Endothelial cell of umbilical vein (primary cell): ENCODE measurements at regions not wholly inside any gene's neighbourhood (a gene's known extent, or its start where the extent isn't known, plus 50 kb on each side); places are given as distances from the start of the nearest gene placed in this dataset.

Experiments used
- BruUV-seq: library from RNA; stranded (reverse); fragments of 400-500 nt; replicated peaks from 2 replicates; lab custom pipeline; 2021; lab: Mats Ljungman, UMichigan
- CTCF ChIA-PET: fragments of 300-600, 350-600 bp; sonication (Branson Sonifier 250); formaldehyde crosslinking; loops from one replicate; lab custom pipeline; 2021; ENCODE audit warnings: antibody characterized with exemption, inconsistent platforms; lab: Charles Lee
- POLR2A ChIA-PET: fragments of 300-600, 350-600 bp; sonication (Branson Sonifier 250); formaldehyde crosslinking; loops from one replicate; lab custom pipeline; 2021; ENCODE audit warnings: antibody characterized with exemption, inconsistent platforms; lab: Charles Lee
- DNase-seq: peaks from one replicate; pipeline ENCODE4 v3.0.0-alpha.2; 2011; ENCODE audit warnings: low read depth, low spot score
- FAIRE-seq: peaks from 2 replicates; lab custom pipeline; 2011; peaks lifted over from hg19 to GRCh38; lab: Jason Lieb, UNC
- H2AFZ ChIP-seq: 2 replicates; pipeline ENCODE4 v1.6.0; 2012; ENCODE audit warnings: low read depth, low read length, control low read depth, inconsistent platforms
- H3K27ac ChIP-seq: 2 replicates; pipeline ENCODE4 v1.5.1; 2011; ENCODE audit warnings: low read depth, mild to moderate bottlenecking, control low read depth, low read length, moderate library complexity; ENCODE audit not compliant: insufficient read depth
- H3K27me3 ChIP-seq, 2 experiments: 2 replicates each; pipeline versions ENCODE4 v1.6.0 to v1.6.1; 2011; ENCODE audit warnings: low read length in 2 of 2, mixed read lengths in 1 of 2; ENCODE audit not compliant: control insufficient read depth in 2 of 2, insufficient read depth in 2 of 2
- H3K36me3 ChIP-seq, 2 experiments: 2 replicates in 1 of 2; 3 replicates in 1 of 2; pipeline ENCODE4 v1.5.1; 2011; ENCODE audit warnings: low read length in 2 of 2, mild to moderate bottlenecking in 1 of 2, moderate library complexity in 1 of 2; ENCODE audit not compliant: control insufficient read depth in 2 of 2, insufficient read depth in 2 of 2; ENCODE audit errors: extremely low read depth in 1 of 2
- H3K4me1 ChIP-seq: 3 replicates; pipeline ENCODE4 v1.5.1; 2011; ENCODE audit warnings: mild to moderate bottlenecking, low read length; ENCODE audit not compliant: control insufficient read depth, insufficient read depth; ENCODE audit errors: extremely low read depth
- H3K4me2 ChIP-seq: 2 replicates; pipeline ENCODE4 v1.6.1; 2011; ENCODE audit warnings: low read length, control low read depth, mixed read lengths; ENCODE audit not compliant: insufficient read depth
- H3K4me3 ChIP-seq, 3 experiments: fragments of 200-600 bp in 1 of 3; sonication (generic), shearing (Covaris generic) in 1 of 3; replicated peaks in 1 of 3; 2 replicates each; pipeline ENCODE4 v1.5.1; 2011 to 2016; ENCODE audit warnings: control low read depth in 3 of 3, low read length in 3 of 3, mild to moderate bottlenecking in 2 of 3, inconsistent platforms in 1 of 3, low read depth in 1 of 3, moderate library complexity in 1 of 3; ENCODE audit not compliant: insufficient read depth in 1 of 3
- H3K79me2 ChIP-seq: 2 replicates; pipeline ENCODE4 v1.6.0; 2012; ENCODE audit warnings: low read length, inconsistent platforms; ENCODE audit not compliant: control insufficient read depth, insufficient read depth
- H3K9ac ChIP-seq: replicated peaks from 2 replicates; pipeline ENCODE3; 2011; ENCODE audit warnings: low read length, control low read depth; ENCODE audit not compliant: insufficient read depth; ENCODE audit errors: extremely low read depth
- H3K9me1 ChIP-seq: replicated peaks from 3 replicates; pipeline ENCODE4 v1.6.0; 2011; ENCODE audit warnings: mild to moderate bottlenecking, low read length; ENCODE audit not compliant: control insufficient read depth, insufficient read depth; ENCODE audit errors: extremely low read depth
- H3K9me3 ChIP-seq: replicated peaks from 2 replicates; pipeline ENCODE4 v1.5.1; 2012; ENCODE audit warnings: low read length, inconsistent platforms; ENCODE audit not compliant: control insufficient read depth, insufficient read depth
- H4K20me1 ChIP-seq: replicated peaks from 2 replicates; pipeline ENCODE3; 2011; ENCODE audit warnings: mild to moderate bottlenecking, low read length; ENCODE audit not compliant: control insufficient read depth, insufficient read depth; ENCODE audit errors: extremely low read depth
- CTCF ChIP-seq, 2 donors: IDR thresholded peaks; 1 replicate in 1 of 2; 2 replicates in 1 of 2; pipeline ENCODE4 v1.5.1; 2011; ENCODE audit warnings: low read length in 2 of 2, mild to moderate bottlenecking in 2 of 2, moderate library complexity in 2 of 2, control low read depth in 1 of 2, inconsistent platforms in 1 of 2, low read depth in 1 of 2; ENCODE audit not compliant: insufficient read depth in 1 of 2; ENCODE audit errors: extremely low read depth in 1 of 2
- EZH2 ChIP-seq: IDR thresholded peaks from 2 replicates; pipeline ENCODE4 v1.6.1; 2012; ENCODE audit warnings: borderline replicate concordance, low read depth, mild to moderate bottlenecking, moderate library complexity, low read length, inconsistent platforms; ENCODE audit not compliant: severe bottlenecking
- FOS ChIP-seq: IDR thresholded peaks from 2 replicates; pipeline ENCODE4 v1.6.1; 2011; ENCODE audit warnings: mild to moderate bottlenecking, low read length, moderate library complexity, borderline replicate concordance; ENCODE audit not compliant: insufficient read depth
- GATA2 ChIP-seq: IDR thresholded peaks from 2 replicates; pipeline ENCODE4 v1.7.0; 2011; ENCODE audit warnings: low read depth, mild to moderate bottlenecking, moderate library complexity, mixed read lengths, low read length; ENCODE audit not compliant: insufficient read length, insufficient read depth
- JUN ChIP-seq: IDR thresholded peaks from 2 replicates; pipeline ENCODE4 v1.6.1; 2011; ENCODE audit warnings: borderline replicate concordance, low read depth; ENCODE audit not compliant: insufficient read length, insufficient read depth
- MAX ChIP-seq: IDR thresholded peaks from 2 replicates; pipeline ENCODE4 v1.6.1; 2011; ENCODE audit not compliant: insufficient read depth, insufficient read length
- MYC ChIP-seq: IDR thresholded peaks from one replicate; pipeline ENCODE4 v1.6.1; 2011; ENCODE audit warnings: mild to moderate bottlenecking, low read depth, low read length
- POLR2A ChIP-seq: IDR thresholded peaks from 2 replicates; pipeline ENCODE4 v1.6.1; 2012; ENCODE audit warnings: low read depth, mild to moderate bottlenecking, control low read depth, low read length
- POLR2AphosphoS5 ChIP-seq: IDR thresholded peaks from 2 replicates; pipeline ENCODE4 v1.6.1; 2012; ENCODE audit warnings: low read depth, mild to moderate bottlenecking, control low read depth, low read length, moderate library complexity; ENCODE audit not compliant: insufficient read depth
- dilution Hi-C: fragments of 300-500 bp; cut with MboI; formaldehyde crosslinking; loops from one replicate; pipeline ENCODE4 v1.15.0; 2019; ENCODE audit warnings: low sequenced_read_pairs; ENCODE audit not compliant: extremely low pct_ligation_motif_present
- intact Hi-C: fragments of 100-400 bp; cut with micrococcal nuclease; formaldehyde crosslinking; loops from one replicate; pipeline ENCODE4 v1.10.0; 2022

- Histone ChIP-seq H3K4me1 (no peaks in the 10 kb centered on the region), H2AFZ (no peak overlapping the region), H3K9ac (no peak overlapping the region), H3K4me3 (no peak overlapping the region), H3K9me3 (no peaks in the 10 kb centered on the region), H3K36me3 (no peaks in the 10 kb centered on the region), H3K4me2 (no peak overlapping the region), H3K27me3 (peaks cover 3 to 5% of the 10 kb centered on the region in 2 experiments), H3K27ac (no peak overlapping the region), H4K20me1 (no peaks in the 10 kb centered on the region), H3K79me2 (no peaks in the 10 kb centered on the region), H3K9me1 (no peaks in the 10 kb centered on the region)
- dilution Hi-C loops (no loop called here), intact Hi-C loops (no loop called here)
- DNase-seq (no peak), FAIRE-seq (no peak)
- TF ChIP-seq MAX (no peak), EZH2 (no peak), GATA2 (no peak), CTCF (IDR thresholded peaks at IDR 0.05; ENCODE audit: extremely low read depth in 1 of 2, insufficient read depth in 1 of 2, low read depth in 1 of 2, low read length in 2 of 2) (no peak), FOS (no peak), JUN (no peak), POLR2A (no peak), POLR2AphosphoS5 (no peak), MYC (no peak)
- POLR2A ChIA-PET = no interaction called here
- no TSS peak for BruUV-seq
- CTCF ChIA-PET = no interaction called here
These were observed 164.1 kb upstream of the NEBL start for GRCh38 chr10:21061184-21061583.
